PC-9 (cell line): ENCODE measurements at regions not wholly inside any gene's neighbourhood (a gene's known extent, or its start where the extent isn't known, plus 50 kb on each side); places are given as distances from the start of the nearest gene placed in this dataset.

Experiments
- BruUV-seq: library from RNA; stranded (reverse); fragments of 400-500 nt; replicated peaks from 2 replicates; lab custom pipeline; 2021; lab: Mats Ljungman, UMichigan
- CTCF ChIA-PET: fragments of 300-600 bp; sonication (Branson Sonifier 250); formaldehyde crosslinking; loops from one replicate; lab custom pipeline; 2022; ENCODE audit warnings: antibody characterized with exemption; lab: Charles Lee
- POLR2A ChIA-PET: fragments of 300-600 bp; sonication (Branson Sonifier 250); formaldehyde crosslinking; loops from one replicate; lab custom pipeline; 2022; ENCODE audit warnings: antibody characterized with exemption; ENCODE audit not compliant: unreplicated experiment; lab: Charles Lee
- DNase-seq, 2 experiments: peaks; one replicate each; pipeline versions ENCODE4 v3.0.0 to v3.0.0-alpha.2; 2015 to 2022; ENCODE audit warnings: mixed read lengths in 1 of 2
- H2AFZ ChIP-seq: fragments of 200-600 bp; sonication (generic); 2 replicates; pipeline ENCODE4 v1.8.1; 2017; ENCODE audit warnings: antibody characterized with exemption
- H3F3A ChIP-seq: fragments of 200-600 bp; sonication (generic); 2 replicates; pipeline ENCODE4 v1.8.1; 2017; ENCODE audit warnings: antibody characterized with exemption, mild to moderate bottlenecking, low read depth; ENCODE audit not compliant: insufficient read depth
- H3K27ac ChIP-seq: fragments of 200-600 bp; sonication (generic); 2 replicates; pipeline ENCODE4 v1.6.1; 2016; ENCODE audit warnings: mixed run types
- H3K27me3 ChIP-seq: fragments of 200-600 bp; sonication (generic); 2 replicates; pipeline ENCODE4 v1.6.1; 2016; ENCODE audit warnings: low read depth, mixed run types; ENCODE audit not compliant: insufficient read depth
- H3K36me3 ChIP-seq: fragments of 200-600 bp; sonication (generic); 2 replicates; pipeline ENCODE4 v1.6.1; 2016; ENCODE audit warnings: low read depth, mixed run types
- H3K4me1 ChIP-seq: fragments of 200-600 bp; sonication (generic); replicated peaks from 2 replicates; pipeline ENCODE4 v1.6.1; 2016; ENCODE audit warnings: mixed run types; ENCODE audit not compliant: insufficient read depth
- H3K4me2 ChIP-seq: fragments of 200-600 bp; sonication (generic); 2 replicates; pipeline ENCODE4 v1.6.1; 2017; ENCODE audit warnings: mixed run types
- H3K4me3 ChIP-seq: fragments of 200-600 bp; sonication (generic); 2 replicates; pipeline ENCODE4 v1.6.1; 2016; ENCODE audit warnings: mixed run types
- H3K79me2 ChIP-seq: fragments of 200-600 bp; sonication (generic); 2 replicates; pipeline ENCODE4 v1.6.1; 2017; ENCODE audit warnings: low read depth, mixed run types
- H3K9me2 ChIP-seq: fragments of 200-600 bp; sonication (generic); 2 replicates; pipeline ENCODE4 v1.8.1; 2017; ENCODE audit warnings: mild to moderate bottlenecking; ENCODE audit not compliant: insufficient read depth
- H3K9me3 ChIP-seq: fragments of 200-600 bp; sonication (generic); 2 replicates; pipeline ENCODE4 v1.8.1; 2016; ENCODE audit warnings: low read depth; ENCODE audit not compliant: insufficient read depth
- H4K20me1 ChIP-seq: fragments of 200-600 bp; sonication (generic); 2 replicates; pipeline ENCODE4 v1.8.1; 2017; ENCODE audit not compliant: insufficient read depth
- EZH2 ChIP-seq: fragments of 200-600 bp; sonication (generic); IDR thresholded peaks from 2 replicates; pipeline ENCODE4 v1.8.0; 2017; ENCODE audit warnings: antibody characterized with exemption, low read depth
- intact Hi-C: fragments of 100-400 bp; cut with micrococcal nuclease; formaldehyde crosslinking; loops from one replicate; pipeline ENCODE4 v1.10.0; 2022; ENCODE audit not compliant: unreplicated experiment
- TF ChIP-seq, protein P1 (sequence below): fragments of 200-600 bp; sonication (generic); conservative IDR thresholded peaks from 2 replicates; pipeline ENCODE4 v1.6.1; 2017; ENCODE audit warnings: mixed run types, antibody characterized with exemption, mild to moderate bottlenecking, moderate library complexity

DNA sequence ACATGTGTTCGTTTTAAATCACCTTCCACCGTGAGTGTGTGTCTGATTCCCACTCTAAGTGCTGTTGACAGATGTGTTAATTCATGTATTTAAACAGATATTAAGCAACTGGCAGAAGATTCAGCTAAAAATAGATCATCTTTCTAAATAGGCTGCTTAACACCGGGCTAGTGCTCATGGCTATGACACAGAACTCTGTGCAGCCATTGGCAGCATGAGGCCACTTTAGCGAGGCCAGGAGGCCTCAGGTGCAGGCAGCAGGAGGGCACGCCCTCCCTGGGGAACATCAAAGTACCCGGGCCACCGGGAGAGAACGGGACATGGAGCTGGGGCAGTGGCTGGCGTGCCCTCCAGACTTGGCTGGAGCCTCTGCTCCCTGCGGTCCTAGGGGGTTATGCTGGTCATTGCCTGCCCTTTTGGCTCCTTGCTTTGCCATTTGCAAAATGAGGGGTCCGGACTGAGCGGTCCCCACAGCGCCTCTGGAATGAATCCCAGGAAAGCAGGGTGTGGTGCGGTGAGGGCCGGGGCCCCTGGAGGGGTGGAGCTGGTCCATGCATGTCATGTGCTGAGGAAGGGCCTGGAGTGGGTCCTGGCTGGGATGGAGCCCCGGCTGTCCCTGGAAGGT is 62.8 kb upstream of the HDAC4 start:
- H3K4me1 ChIP-seq, result no peaks in the 10 kb centered on the region
- H3K9me2 ChIP-seq, result no peaks in the 10 kb centered on the region
- no peak overlapping the region for H3K4me3 ChIP-seq
- intact Hi-C loops, result no loop called here
- no peak overlapping the region for H2AFZ ChIP-seq
- no peak overlapping the region for H3K27ac ChIP-seq
- H3K36me3 ChIP-seq, result no peaks in the 10 kb centered on the region
- H4K20me1 ChIP-seq, result 0 out of 2 replicates have a peak, but pooled peaks cover 3% of the 10 kb centered on the region
- H3F3A ChIP-seq, result no peaks in the 10 kb centered on the region
- BruUV-seq, result no TSS peak
- ChIA-PET CTCF (no interaction called here), POLR2A (no interaction called here)
- no peaks in the 10 kb centered on the region for H3K9me3 ChIP-seq
- H3K27me3 ChIP-seq, result peaks cover 97% of the 10 kb centered on the region
- H3K79me2 ChIP-seq, result no peaks in the 10 kb centered on the region
- H3K4me2 ChIP-seq, result no peak overlapping the region
- DNase-seq, result no peak
- TF ChIP-seq, protein P1, sequence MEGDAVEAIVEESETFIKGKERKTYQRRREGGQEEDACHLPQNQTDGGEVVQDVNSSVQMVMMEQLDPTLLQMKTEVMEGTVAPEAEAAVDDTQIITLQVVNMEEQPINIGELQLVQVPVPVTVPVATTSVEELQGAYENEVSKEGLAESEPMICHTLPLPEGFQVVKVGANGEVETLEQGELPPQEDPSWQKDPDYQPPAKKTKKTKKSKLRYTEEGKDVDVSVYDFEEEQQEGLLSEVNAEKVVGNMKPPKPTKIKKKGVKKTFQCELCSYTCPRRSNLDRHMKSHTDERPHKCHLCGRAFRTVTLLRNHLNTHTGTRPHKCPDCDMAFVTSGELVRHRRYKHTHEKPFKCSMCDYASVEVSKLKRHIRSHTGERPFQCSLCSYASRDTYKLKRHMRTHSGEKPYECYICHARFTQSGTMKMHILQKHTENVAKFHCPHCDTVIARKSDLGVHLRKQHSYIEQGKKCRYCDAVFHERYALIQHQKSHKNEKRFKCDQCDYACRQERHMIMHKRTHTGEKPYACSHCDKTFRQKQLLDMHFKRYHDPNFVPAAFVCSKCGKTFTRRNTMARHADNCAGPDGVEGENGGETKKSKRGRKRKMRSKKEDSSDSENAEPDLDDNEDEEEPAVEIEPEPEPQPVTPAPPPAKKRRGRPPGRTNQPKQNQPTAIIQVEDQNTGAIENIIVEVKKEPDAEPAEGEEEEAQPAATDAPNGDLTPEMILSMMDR, result no peak
- no peak for TF ChIP-seq EZH2

DNA sequence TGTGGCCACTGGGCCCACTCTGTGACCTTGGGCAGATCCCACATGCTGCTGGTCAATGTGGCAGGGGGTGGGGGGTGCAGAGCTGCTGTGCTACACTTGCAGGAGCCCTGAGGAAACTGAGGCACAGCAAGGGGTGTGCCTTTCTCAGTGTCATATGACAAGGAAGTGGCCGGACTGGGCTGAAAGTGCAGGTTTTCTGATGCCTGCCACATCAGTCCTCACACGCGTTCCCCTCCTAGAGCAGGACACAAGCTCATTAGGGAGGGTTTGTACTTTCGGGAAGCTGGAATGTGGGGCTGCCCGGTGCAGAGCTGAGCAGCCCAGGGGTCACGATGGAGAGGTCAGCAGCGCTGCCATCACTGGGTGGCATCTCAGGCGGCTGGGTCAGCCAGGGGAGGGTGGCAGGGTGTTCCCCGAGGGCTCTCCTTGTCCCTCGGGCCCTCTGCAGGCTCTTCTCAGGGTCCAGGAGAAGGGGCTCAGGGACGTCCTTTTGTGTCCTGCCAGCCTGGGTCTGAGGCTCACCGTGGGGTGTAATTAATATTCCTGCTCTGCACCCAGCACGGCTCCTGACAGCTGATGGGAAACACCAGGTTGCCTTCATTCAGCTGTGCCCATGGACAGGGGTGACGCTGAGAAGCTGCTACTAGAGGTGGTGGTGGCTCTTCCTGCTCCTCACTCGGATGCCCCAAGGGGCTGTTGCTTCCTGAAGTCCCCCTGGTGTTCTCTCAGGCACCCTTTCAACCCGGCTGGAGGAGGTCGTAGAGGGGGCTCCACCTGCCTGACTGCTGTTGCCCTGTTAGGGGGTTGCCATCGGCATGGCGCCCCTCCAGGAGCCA is 62.1 kb upstream of the HDAC4 start:
- CTCF ChIA-PET, result no interaction called here

DNA sequence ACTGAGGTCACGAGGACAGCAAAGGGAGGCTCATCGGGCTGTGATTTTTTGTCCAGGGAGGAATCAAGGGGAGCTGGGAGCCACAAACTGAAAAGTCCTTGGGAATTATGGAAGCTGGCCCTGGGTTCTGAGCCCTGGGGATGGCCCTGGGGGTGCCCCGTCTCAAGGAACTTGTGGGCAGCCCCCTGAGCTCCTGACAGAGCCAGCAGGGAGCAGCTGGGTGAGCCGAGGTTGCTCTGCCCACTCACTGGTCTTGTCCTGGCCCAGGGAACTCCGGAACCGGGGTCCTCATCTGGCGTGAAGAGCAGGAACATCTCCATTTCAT is 61.3 kb upstream of the HDAC4 start:
- no peak for TF ChIP-seq EZH2
- TF ChIP-seq, protein P1, result no peak
- H3F3A ChIP-seq, result no peaks in the 10 kb centered on the region
- H3K9me2 ChIP-seq, result no peaks in the 10 kb centered on the region
- ChIA-PET CTCF (no interaction called here), POLR2A (no interaction called here)
- no peak overlapping the region for H2AFZ ChIP-seq
- no peaks in the 10 kb centered on the region for H3K9me3 ChIP-seq
- intact Hi-C loops, result no loop called here
- BruUV-seq, result no TSS peak
- H3K27ac ChIP-seq, result no peak overlapping the region
- peaks cover 97% of the 10 kb centered on the region for H3K27me3 ChIP-seq
- DNase-seq, result peak in 1 of 2 experiments; percentile 15
- no peaks in the 10 kb centered on the region for H3K4me1 ChIP-seq
- H3K36me3 ChIP-seq, result no peaks in the 10 kb centered on the region
- 0 out of 2 replicates have a peak, but pooled peaks cover 3% of the 10 kb centered on the region for H4K20me1 ChIP-seq
- no peak overlapping the region for H3K4me3 ChIP-seq
- H3K4me2 ChIP-seq, result no peak overlapping the region
- no peaks in the 10 kb centered on the region for H3K79me2 ChIP-seq

More for the DNA sequence above, 62.1 kb upstream of the HDAC4 start:
- Histone ChIP-seq H3K79me2 (no peaks in the 10 kb centered on the region), H3K4me3 (no peak overlapping the region), H4K20me1 (0 out of 2 replicates have a peak, but pooled peaks cover 3% of the 10 kb centered on the region), H3F3A (no peaks in the 10 kb centered on the region), H3K27me3 (peaks cover 97% of the 10 kb centered on the region), H3K9me3 (no peaks in the 10 kb centered on the region), H3K9me2 (no peaks in the 10 kb centered on the region), H3K36me3 (no peaks in the 10 kb centered on the region), H3K27ac (no peak overlapping the region), H3K4me2 (no peak overlapping the region), H3K4me1 (no peaks in the 10 kb centered on the region), H2AFZ (no peak overlapping the region)
- intact Hi-C loops, result no loop called here
- POLR2A ChIA-PET, result no interaction called here
- TF ChIP-seq EZH2, result no peak
- TF ChIP-seq, protein P1, result no peak
- no TSS peak for BruUV-seq
- DNase-seq, result peak in 1 of 2 experiments; percentile 25
